Neuronal stem cell (in vitro differentiated cells): ENCODE measurements at regions not wholly inside any gene's neighbourhood (a gene's known extent, or its start where the extent isn't known, plus 50 kb on each side); places are given as distances from the start of the nearest gene placed in this dataset.

Experiments
- DNase-seq: peaks from one replicate; pipeline ENCODE4 v3.0.0-alpha.2; 2013; ENCODE audit warnings: low spot score
- H2AFZ ChIP-seq: one replicate; pipeline ENCODE4 v1.6.1; 2013; ENCODE audit warnings: mild to moderate bottlenecking, low read length, inconsistent platforms
- H2AK5ac ChIP-seq: 2 replicates; pipeline ENCODE4 v1.6.1; 2013; ENCODE audit warnings: low read depth, mild to moderate bottlenecking, inconsistent platforms, low read length, moderate library complexity, mixed read lengths
- H2BK120ac ChIP-seq: 2 replicates; pipeline ENCODE4 v1.6.1; 2013; ENCODE audit warnings: low read depth, mild to moderate bottlenecking, inconsistent platforms, low read length, moderate library complexity, mixed read lengths
- H2BK12ac ChIP-seq: one replicate; pipeline ENCODE4 v1.6.1; 2013; ENCODE audit warnings: low read length, inconsistent platforms
- H2BK15ac ChIP-seq: 2 replicates; pipeline ENCODE4 v1.6.1; 2013; ENCODE audit warnings: mild to moderate bottlenecking, low read length, inconsistent platforms, mixed read lengths
- H2BK5ac ChIP-seq: one replicate; pipeline ENCODE4 v1.6.1; 2013; ENCODE audit warnings: inconsistent platforms, mild to moderate bottlenecking, low read length, moderate library complexity
- H3K14ac ChIP-seq: one replicate; pipeline ENCODE4 v1.6.1; 2013; ENCODE audit warnings: low read length, inconsistent platforms
- H3K18ac ChIP-seq: 2 replicates; pipeline ENCODE4 v1.6.1; 2013; ENCODE audit warnings: low read length, inconsistent platforms
- H3K23ac ChIP-seq: 2 replicates; pipeline ENCODE4 v1.6.1; 2013; ENCODE audit warnings: low read depth, mild to moderate bottlenecking, mixed read lengths, low read length, inconsistent platforms; ENCODE audit not compliant: poor library complexity
- H3K27ac ChIP-seq: replicated peaks from 3 replicates; pipeline ENCODE4 v1.5.1; 2013; ENCODE audit warnings: low read length, inconsistent platforms
- H3K27me3 ChIP-seq, 3 experiments: 2 replicates each; pipeline ENCODE4 v1.6.1; 2013; ENCODE audit warnings: low read length in 3 of 3, mild to moderate bottlenecking in 2 of 3, inconsistent platforms in 1 of 3, low read depth in 1 of 3, mixed read lengths in 1 of 3, moderate library complexity in 1 of 3; ENCODE audit not compliant: control insufficient read depth in 3 of 3, insufficient read depth in 3 of 3
- H3K36me3 ChIP-seq, 2 donors: replicated peaks in 1 of 2; 2 replicates each; pipeline ENCODE4 v1.6.1; 2013; ENCODE audit warnings: low read length in 2 of 2; ENCODE audit not compliant: control insufficient read depth in 2 of 2, insufficient read depth in 2 of 2
- H3K4ac ChIP-seq: 2 replicates; pipeline ENCODE4 v1.6.1; 2013; ENCODE audit warnings: inconsistent platforms, mild to moderate bottlenecking, low read length, moderate library complexity
- H3K4me1 ChIP-seq, 2 donors: 1 replicate in 1 of 2; 2 replicates in 1 of 2; pipeline ENCODE4 v1.6.1; 2013; ENCODE audit warnings: low read length in 2 of 2, low read depth in 1 of 2; ENCODE audit not compliant: control insufficient read depth in 2 of 2, insufficient read depth in 1 of 2
- H3K4me2 ChIP-seq: one replicate; pipeline ENCODE4 v1.6.1; 2013; ENCODE audit warnings: mild to moderate bottlenecking, low read length, inconsistent platforms; ENCODE audit not compliant: insufficient read depth, poor library complexity, severe bottlenecking
- H3K4me3 ChIP-seq, 2 donors: 2 replicates each; pipeline ENCODE4 v1.5.1; 2013; ENCODE audit warnings: low read length in 2 of 2, mild to moderate bottlenecking in 2 of 2, inconsistent platforms in 1 of 2, moderate library complexity in 1 of 2
- H3K79me1 ChIP-seq: one replicate; pipeline ENCODE4 v1.6.1; 2013; ENCODE audit warnings: low read depth, mild to moderate bottlenecking, inconsistent platforms, low read length, moderate library complexity
- H3K9ac ChIP-seq: one replicate; pipeline ENCODE4 v1.6.1; 2013; ENCODE audit warnings: mild to moderate bottlenecking, low read depth, low read length, inconsistent platforms; ENCODE audit not compliant: poor library complexity
- H3K9me3 ChIP-seq, 2 donors: replicated peaks in 1 of 2; 2 replicates each; pipeline versions ENCODE3 to v1.6.1; 2013; ENCODE audit warnings: low read length in 2 of 2, mild to moderate bottlenecking in 2 of 2, inconsistent platforms in 1 of 2, low read depth in 1 of 2, mixed read lengths in 1 of 2, moderate library complexity in 1 of 2; ENCODE audit not compliant: control insufficient read depth in 2 of 2, insufficient read depth in 1 of 2
- H4K8ac ChIP-seq: one replicate; pipeline ENCODE4 v1.6.1; 2013; ENCODE audit warnings: low read depth, mild to moderate bottlenecking, inconsistent platforms, low read length, moderate library complexity
- H4K91ac ChIP-seq: one replicate; pipeline ENCODE4 v1.6.1; 2013; ENCODE audit warnings: low read length, low read depth, mild to moderate bottlenecking, inconsistent platforms; ENCODE audit not compliant: poor library complexity
- WGBS, 2 donors: extraction: QIAGEN DNeasy Blood & Tissue Kit; methylation state at CpG; one replicate each; pipeline ENCODE4 v1.1.7; 2013; ENCODE audit warnings: missing lambda C conversion rate in 2 of 2, mixed read lengths in 1 of 2; ENCODE audit not compliant: insufficient read length in 2 of 2, insufficient replicate concordance in 1 of 2; ENCODE audit errors: extremely low coverage in 2 of 2; 5-methylcytosine and 5-hydroxymethylcytosine counted together

- no peak for DNase-seq
- no peak overlapping the region for H2AK5ac ChIP-seq
- H3K18ac ChIP-seq: no peak overlapping the region
- H3K9me3 ChIP-seq: no peaks in the 10 kb centered on the region
- no peak overlapping the region for H3K4me3 ChIP-seq
- no peaks in the 10 kb centered on the region for H3K36me3 ChIP-seq
- no CpG with 5 or more reads among the region's 1 CpG for WGBS, 2 donors
- no peaks in the 10 kb centered on the region for H3K4me1 ChIP-seq
- H3K14ac ChIP-seq: no peak overlapping the region
- H3K9ac ChIP-seq: no peak overlapping the region
- no peak overlapping the region for H3K4ac ChIP-seq
- H3K79me1 ChIP-seq: no peaks in the 10 kb centered on the region
- no peak overlapping the region for H3K4me2 ChIP-seq
- no peak overlapping the region for H2AFZ ChIP-seq
- no peak overlapping the region for H2BK5ac ChIP-seq
- H2BK15ac ChIP-seq: no peak overlapping the region
- no peak overlapping the region for H3K23ac ChIP-seq
- no peaks in the 10 kb centered on the region for H3K27me3 ChIP-seq
- no peak overlapping the region for H3K27ac ChIP-seq
- H2BK120ac ChIP-seq: no peak overlapping the region
- H4K8ac ChIP-seq: no peak overlapping the region
- H4K91ac ChIP-seq: no peak overlapping the region
- H2BK12ac ChIP-seq: no peak overlapping the region
Measured at GRCh38 chr6:133114973-133115372, 126.2 kb upstream of the EYA4 start.

- no peak overlapping the region for H2BK5ac ChIP-seq
- no peak overlapping the region for H4K8ac ChIP-seq
- no peak overlapping the region for H3K4me2 ChIP-seq
- no peak overlapping the region for H3K4ac ChIP-seq
- no peak overlapping the region for H2AFZ ChIP-seq
- no peak overlapping the region for H3K9ac ChIP-seq
- no peaks in the 10 kb centered on the region for H3K4me1 ChIP-seq
- no peak overlapping the region for H3K14ac ChIP-seq
- no peaks in the 10 kb centered on the region for H3K36me3 ChIP-seq
- no CpG with 5 or more reads among the region's 2 CpGs for WGBS, 2 donors
- no peak overlapping the region for H2BK12ac ChIP-seq
- no peak for DNase-seq
- no peaks in the 10 kb centered on the region for H3K9me3 ChIP-seq
- no peak overlapping the region for H3K4me3 ChIP-seq
- no peak overlapping the region for H4K91ac ChIP-seq
- no peak overlapping the region for H3K27ac ChIP-seq
- no peak overlapping the region for H3K18ac ChIP-seq
- no peak overlapping the region for H3K23ac ChIP-seq
- H3K27me3 ChIP-seq: no peaks in the 10 kb centered on the region
- no peak overlapping the region for H2AK5ac ChIP-seq
- no peaks in the 10 kb centered on the region for H3K79me1 ChIP-seq
- H2BK120ac ChIP-seq: no peak overlapping the region
- no peak overlapping the region for H2BK15ac ChIP-seq
Measured at GRCh38 chr6:133115946-133116345, 125.2 kb upstream of the EYA4 start.

GRCh38 chr6:133128191-133128590 is 113.0 kb upstream of the EYA4 start:
- H2BK120ac ChIP-seq: no peak overlapping the region
- H3K4ac ChIP-seq: no peak overlapping the region
- H2AK5ac ChIP-seq: no peak overlapping the region
- H3K36me3 ChIP-seq: no peaks in the 10 kb centered on the region
- H3K9me3 ChIP-seq: no peaks in the 10 kb centered on the region
- no peaks in the 10 kb centered on the region for H3K27me3 ChIP-seq
- no CpG with 5 or more reads among the region's 2 CpGs for WGBS, 2 donors
- no peak overlapping the region for H3K4me2 ChIP-seq
- no peak overlapping the region for H2BK12ac ChIP-seq
- no peak overlapping the region for H3K27ac ChIP-seq
- H4K91ac ChIP-seq: no peak overlapping the region
- H3K79me1 ChIP-seq: peaks cover 2% of the 10 kb centered on the region
- H2BK15ac ChIP-seq: no peak overlapping the region
- no peak for DNase-seq
- H3K23ac ChIP-seq: no peak overlapping the region
- H3K4me3 ChIP-seq: no peak overlapping the region
- no peak overlapping the region for H2BK5ac ChIP-seq
- H3K14ac ChIP-seq: no peak overlapping the region
- H2AFZ ChIP-seq: no peak overlapping the region
- H3K9ac ChIP-seq: no peak overlapping the region
- H3K4me1 ChIP-seq: peaks cover 7 to 15% of the 10 kb centered on the region in 2 donors
- H3K18ac ChIP-seq: no peak overlapping the region
- H4K8ac ChIP-seq: no peak overlapping the region

- Histone ChIP-seq H3K79me1 (no peaks in the 10 kb centered on the region), H3K9me3 (no peaks in the 10 kb centered on the region), H4K91ac (no peak overlapping the region), H3K4me1 (peaks cover 7 to 15% of the 10 kb centered on the region in 2 donors), H2BK12ac (no peak overlapping the region), H2BK5ac (no peak overlapping the region), H3K4ac (no peak overlapping the region), H3K36me3 (no peaks in the 10 kb centered on the region), H3K23ac (no peak overlapping the region), H3K4me2 (no peak overlapping the region), H2AFZ (no peak overlapping the region), H2AK5ac (no peak overlapping the region), H3K4me3 (no peak overlapping the region), H4K8ac (no peak overlapping the region), H3K27ac (no peak overlapping the region), H2BK15ac (no peak overlapping the region), H3K18ac (no peak overlapping the region), H2BK120ac (no peak overlapping the region), H3K14ac (no peak overlapping the region), H3K9ac (no peak overlapping the region), H3K27me3 (no peaks in the 10 kb centered on the region)
- WGBS, 2 donors: no CpG with 5 or more reads among the region's 1 CpG
- DNase-seq: no peak
Measured at GRCh38 chr6:133129556-133129955, 111.6 kb upstream of the EYA4 start.
